Smooth muscle cell of the brain vasculature (primary cell): ENCODE measurements at regions not wholly inside any gene's neighbourhood (a gene's known extent, or its start where the extent isn't known, plus 50 kb on each side); places are given as distances from the start of the nearest gene placed in this dataset.

Experiments
- DNase-seq: peaks from one replicate; pipeline ENCODE4 v3.0.0-alpha.2; 2012; ENCODE audit warnings: low read depth, low spot score

- DNase-seq: no peak
Measured at GRCh38 chr6:164113637-164114036, 699.1 kb downstream of the QKI start.

GRCh38 chr6:164109770-164110140, 695.2 kb downstream of the QKI start:
- DNase-seq: no peak

GRCh38 chr6:164108869-164109769, 694.6 kb downstream of the QKI start:
- no peak for DNase-seq

- no peak for DNase-seq
Measured at GRCh38 chr6:164108092-164108491, 693.6 kb downstream of the QKI start.

GRCh38 chr6:164107297-164107995, 692.9 kb downstream of the QKI start:
- no peak for DNase-seq

- DNase-seq: no peak
Measured at GRCh38 chr6:164106345-164106769, 691.8 kb downstream of the QKI start.

- DNase-seq: no peak
Measured at GRCh38 chr6:164105705-164106104, 691.2 kb downstream of the QKI start.

GRCh38 chr6:164104432-164104831, 689.9 kb downstream of the QKI start:
- DNase-seq: no peak

- DNase-seq: no peak
Measured at GRCh38 chr6:164102693-164103092, 688.2 kb downstream of the QKI start.

- DNase-seq: no peak
Measured at GRCh38 chr6:164101859-164102258, 687.3 kb downstream of the QKI start.

GRCh38 chr6:164099269-164099865, 684.8 kb downstream of the QKI start:
- no peak for DNase-seq

GRCh38 chr6:164098857-164099267, 684.3 kb downstream of the QKI start:
- DNase-seq: no peak

- no peak for DNase-seq
Measured at GRCh38 chr6:164097551-164098398, 683.3 kb downstream of the QKI start.

- DNase-seq: no peak
Measured at GRCh38 chr6:164097056-164097455, 682.5 kb downstream of the QKI start.

- DNase-seq: no peak
Measured at GRCh38 chr6:164095056-164095455, 680.5 kb downstream of the QKI start.

GRCh38 chr6:164087870-164088269, 673.4 kb downstream of the QKI start:
- DNase-seq: no peak

- DNase-seq: no peak
Measured at GRCh38 chr6:164087211-164087610, 672.7 kb downstream of the QKI start.

- no peak for DNase-seq
Measured at GRCh38 chr6:164086076-164086887, 671.8 kb downstream of the QKI start.

- no peak for DNase-seq
Measured at GRCh38 chr6:164085091-164086075, 670.9 kb downstream of the QKI start.

- no peak for DNase-seq
Measured at GRCh38 chr6:164079275-164079600, 664.7 kb downstream of the QKI start.
